ENCODE measurements at regions not wholly inside any gene's neighbourhood (a gene's known extent, or its start where the extent isn't known, plus 50 kb on each side); places are given as distances from the start of the nearest gene placed in this dataset.
"Not testable (repeated sequence)": the region's sequence is repeated elsewhere in the genome, so short reads cannot be mapped to it uniquely, and the experiment has no call there.

DNA sequence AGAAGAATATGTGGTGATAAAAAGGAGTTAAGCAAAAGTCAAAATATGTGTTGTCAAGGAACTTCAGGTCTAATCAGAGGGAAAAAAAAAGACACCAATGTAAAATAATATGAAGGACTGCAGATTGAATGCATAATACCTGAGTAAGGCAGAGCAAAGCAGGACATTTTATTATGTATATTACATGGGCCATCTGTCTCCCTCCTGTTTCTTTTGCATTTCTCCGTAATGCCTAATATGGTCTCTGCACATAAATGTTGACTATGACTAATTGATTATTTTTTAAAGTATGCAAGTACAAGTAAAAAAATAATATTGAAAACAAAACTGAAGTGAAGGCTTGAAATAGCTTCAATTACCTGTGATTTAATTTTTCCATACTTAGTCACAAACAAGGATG lies 384.7 kb upstream of the MAN1A1 start:
- DNase-seq (ENCODE audit: low read depth, low spot score): no peak

DNA sequence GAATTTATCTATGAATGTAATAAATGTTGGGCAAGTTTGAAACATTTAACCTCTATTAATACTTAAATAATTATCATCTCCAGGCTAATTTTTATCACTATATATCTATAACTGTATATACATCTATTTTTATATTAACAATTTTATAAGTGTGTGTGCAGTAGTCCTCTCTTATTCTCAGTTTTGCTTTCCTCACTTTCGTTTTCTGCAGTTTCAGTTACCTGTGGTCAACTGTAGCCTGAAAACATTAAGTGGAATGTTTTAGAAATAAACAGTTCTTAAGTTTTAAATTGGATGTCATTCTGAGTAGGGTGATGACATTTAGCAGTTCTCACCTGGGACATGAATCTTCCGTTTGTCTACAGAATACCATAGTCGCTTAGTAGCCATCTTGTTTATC lies 379.4 kb upstream of the MAN1A1 start:
- no peak for DNase-seq (ENCODE audit: low read depth, low spot score)

DNA sequence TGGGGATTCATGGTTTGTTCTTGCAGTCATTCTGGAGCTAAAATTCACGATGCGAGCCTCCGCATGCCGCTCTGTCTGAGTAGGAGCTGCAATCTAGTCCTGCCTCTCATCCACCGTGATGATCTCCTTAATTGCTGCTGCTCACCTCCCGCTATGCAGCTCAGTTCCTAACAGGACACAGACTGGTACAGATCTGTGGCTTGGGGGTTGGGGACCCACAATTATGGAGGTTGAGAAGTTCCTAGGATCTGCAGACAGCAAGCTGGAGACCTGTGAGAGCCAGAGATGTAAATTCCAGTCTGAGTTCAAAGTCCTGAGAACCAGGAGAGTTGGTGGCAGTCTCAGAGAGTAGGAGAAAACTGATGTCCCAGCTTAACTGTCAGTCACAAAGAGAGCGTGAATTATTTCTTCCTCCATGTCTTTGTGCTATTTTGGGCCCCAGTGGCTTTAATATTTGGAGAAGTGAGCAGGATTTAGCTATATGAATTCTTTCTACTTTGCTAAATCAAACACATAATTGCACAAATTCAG lies 378.7 kb upstream of the MAN1A1 start:
- no peak for DNase-seq (ENCODE audit: low read depth, low spot score)

DNA sequence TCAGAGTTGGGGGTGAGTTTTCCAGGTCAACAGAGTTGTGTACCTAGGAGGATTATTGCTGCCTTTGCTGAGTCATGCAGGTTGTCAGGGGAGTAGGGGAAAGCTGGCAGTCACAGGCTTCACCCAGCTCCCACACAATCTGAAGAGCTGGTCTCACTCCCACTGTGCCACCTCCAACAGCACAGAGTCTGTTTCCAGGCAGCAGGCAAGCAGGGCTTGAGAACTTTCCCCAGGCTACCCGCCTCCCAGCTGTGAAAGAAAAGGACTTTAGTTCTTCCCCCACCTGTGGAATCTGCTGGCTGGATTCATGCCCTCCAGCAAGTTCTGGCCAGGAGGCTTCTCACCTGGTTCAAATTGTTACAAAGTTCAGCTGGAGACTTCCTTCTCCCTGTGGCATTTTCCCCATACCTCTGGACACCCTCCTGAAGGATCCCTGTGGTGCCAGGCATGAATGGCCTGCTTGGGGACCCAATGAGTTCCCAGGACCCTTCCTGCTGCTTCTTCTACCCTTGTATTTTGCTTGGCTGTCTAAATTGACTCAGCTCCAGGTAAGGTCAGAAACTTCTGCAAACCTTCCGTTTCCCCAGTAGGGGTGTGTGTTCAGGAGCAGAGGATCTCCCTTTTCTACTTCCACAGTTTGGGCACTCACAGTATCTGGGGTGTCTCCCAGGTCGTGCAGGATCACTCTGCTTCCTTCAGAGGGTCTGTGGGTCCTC lies 378.1 kb upstream of the MAN1A1 start:
- no peak for DNase-seq (ENCODE audit: low read depth, low spot score)

DNA sequence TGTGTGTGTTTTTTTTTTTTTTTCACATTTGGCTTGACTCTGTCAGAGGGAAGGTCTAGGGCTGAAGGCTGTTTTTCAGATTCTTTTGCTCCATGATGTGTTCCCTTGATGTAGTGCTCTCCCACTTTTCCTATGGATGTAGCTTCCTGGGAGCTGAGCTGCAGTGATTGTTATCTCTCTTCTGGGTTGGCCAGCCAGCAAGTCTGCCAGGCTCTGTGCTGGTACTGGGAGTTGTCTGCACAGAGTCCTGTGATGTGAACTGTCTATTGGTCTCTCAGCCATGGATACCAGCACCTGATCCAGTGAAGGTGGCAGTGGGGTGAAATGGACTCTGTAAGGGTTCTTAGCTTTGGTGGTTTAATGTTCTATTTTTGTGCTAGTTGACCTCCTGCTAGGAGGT lies 377.4 kb upstream of the MAN1A1 start:
- not testable (repeated sequence) for DNase-seq (ENCODE audit: low read depth, low spot score)

DNA sequence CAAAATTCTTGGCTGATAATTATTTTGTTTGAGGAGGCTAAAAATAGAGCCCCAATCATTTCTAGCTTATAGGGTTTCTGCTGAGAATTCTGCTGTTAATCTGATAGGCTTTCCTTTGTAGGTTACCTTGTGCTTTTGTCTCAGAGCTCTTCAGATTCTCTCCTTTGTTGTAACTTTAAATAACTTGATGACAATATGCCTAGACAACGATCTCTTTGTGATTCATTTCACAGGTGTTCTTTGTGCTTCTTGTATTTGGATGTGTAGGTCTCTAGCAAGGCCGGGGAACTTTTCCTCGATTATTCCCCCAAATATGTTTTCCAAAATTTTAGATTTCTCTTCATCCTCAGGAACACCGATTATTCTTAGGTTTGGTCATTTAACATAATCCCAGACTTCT lies 376.5 kb upstream of the MAN1A1 start:
- DNase-seq (ENCODE audit: low read depth, low spot score): no peak

DNA sequence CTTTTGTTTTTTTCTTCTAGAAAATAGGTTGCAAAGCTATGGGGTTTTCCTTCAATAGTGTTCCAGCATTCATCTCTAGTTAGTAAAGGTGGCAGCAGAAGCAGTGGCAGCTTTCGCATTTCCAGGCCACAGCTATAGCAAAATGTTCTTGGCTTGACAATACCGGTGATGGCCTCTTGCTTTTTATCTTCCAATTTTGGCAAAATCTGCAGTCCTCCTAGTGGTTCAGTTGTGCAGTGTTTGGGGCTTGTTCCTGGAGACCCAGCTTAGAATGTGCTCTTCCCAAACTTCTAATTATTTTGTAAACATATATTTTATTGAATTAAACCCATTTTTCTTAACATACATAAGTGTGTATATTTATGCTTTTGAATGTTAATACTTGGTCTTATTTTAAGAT lies 370.6 kb upstream of the MAN1A1 start:
- no peak for DNase-seq (ENCODE audit: low read depth, low spot score)

DNA sequence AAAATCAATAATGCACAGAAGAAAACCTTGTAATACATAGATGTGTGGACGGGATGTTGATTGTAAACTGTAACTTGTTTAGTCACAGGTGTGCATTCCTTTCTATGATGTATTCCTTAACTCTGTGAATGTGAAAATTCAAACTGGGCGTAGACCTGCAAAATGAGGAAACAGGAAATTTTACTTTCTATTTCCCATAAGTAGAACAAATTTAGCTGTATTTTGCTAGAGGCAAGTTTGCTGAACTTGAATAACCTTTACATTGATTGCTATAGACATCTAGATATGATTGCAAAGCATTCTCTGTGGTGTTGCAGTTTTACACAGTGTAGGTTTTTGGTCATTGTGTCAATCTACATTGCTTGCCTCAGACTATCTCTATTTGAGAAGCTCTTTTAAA lies 368.4 kb upstream of the MAN1A1 start:
- no peak for DNase-seq (ENCODE audit: low read depth, low spot score)

DNA sequence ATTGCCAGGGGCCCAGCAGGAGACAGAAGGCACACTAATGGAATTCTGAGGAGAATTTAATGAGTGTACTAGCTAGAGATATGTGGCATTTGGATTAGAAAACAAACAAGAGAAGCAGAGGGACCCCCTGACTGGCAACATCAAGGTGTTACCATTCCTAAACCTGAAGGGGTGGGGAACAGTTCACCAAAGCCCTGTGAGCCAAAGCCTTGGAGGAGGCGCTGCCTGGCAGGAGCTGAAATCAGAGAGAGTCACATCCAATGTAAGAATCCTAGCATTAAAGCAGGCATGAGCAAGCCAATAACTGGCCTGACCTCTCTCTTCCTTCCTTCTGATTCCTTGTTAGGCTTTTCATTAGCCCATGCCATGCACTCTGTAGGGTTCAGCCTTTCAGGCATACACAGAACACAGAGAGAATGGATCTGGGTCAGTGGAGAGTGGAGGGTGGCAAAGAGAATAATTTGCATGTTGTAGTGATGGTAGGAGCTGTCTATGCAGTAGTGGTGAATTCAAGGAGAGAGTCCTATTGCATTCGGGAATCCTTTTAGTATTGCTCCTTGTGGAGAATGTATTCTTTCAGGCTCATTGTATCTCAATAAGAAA lies 367.2 kb upstream of the MAN1A1 start:
- DNase-seq (ENCODE audit: low read depth, low spot score): no peak

DNA sequence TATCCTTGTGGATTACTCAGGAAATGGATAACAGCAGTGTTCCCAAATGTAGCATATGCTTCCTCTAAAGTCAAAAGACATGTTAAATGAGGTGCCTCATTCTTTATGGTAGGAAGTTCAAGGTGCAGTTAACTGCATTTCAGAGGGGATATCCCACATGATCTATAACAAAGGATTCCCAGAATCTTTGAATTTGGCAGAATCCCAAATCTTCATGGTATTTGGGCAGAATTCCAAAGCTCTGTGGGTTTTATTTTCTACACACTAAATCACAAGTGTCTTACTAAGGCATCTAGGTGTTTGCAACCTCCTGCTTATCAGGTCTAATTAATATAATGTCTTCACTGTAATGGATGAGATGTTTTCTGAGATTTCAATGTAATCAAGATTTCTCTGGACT lies 364.3 kb upstream of the MAN1A1 start:
- DNase-seq (ENCODE audit: low read depth, low spot score): peak; percentile 38

DNA sequence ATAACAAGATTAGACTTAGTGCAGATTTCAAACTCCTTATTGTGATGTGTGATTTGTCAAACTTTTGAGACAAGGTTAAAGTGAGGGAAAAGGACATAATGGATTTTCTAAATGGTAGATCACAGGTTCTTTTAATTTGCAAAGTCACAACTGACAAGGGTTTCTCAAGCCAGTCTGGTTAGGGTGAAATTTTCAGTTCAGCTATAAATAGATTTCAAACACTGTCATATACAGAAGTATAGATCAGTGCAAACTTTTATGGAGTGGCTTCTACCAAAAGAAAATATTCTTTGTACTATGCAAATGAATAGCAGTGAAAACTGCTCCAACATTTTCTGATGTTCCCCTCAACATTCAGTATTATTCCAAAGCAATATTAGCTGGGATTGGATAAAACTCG lies 337.1 kb upstream of the MAN1A1 start:
- DNase-seq (ENCODE audit: low read depth, low spot score): no peak

DNA sequence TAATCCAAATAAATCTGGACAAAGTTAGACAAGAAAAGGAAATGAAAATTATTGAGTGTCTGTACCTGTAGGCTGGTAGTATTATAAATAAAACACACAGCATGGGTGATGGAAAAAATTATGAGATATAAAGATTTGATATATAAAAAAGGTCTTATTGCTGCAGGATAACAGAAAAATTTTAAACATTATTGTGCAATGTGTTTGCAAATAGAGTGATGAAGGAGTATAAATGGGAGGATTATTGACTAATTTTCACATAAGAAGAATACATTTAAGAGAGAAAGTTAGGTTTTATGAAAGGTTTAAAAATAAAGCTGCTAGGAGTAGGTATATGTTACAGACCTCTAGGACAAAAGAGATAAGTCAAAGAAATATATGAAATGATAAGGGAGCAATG lies 336.7 kb upstream of the MAN1A1 start:
- no peak for DNase-seq (ENCODE audit: low read depth, low spot score)

DNA sequence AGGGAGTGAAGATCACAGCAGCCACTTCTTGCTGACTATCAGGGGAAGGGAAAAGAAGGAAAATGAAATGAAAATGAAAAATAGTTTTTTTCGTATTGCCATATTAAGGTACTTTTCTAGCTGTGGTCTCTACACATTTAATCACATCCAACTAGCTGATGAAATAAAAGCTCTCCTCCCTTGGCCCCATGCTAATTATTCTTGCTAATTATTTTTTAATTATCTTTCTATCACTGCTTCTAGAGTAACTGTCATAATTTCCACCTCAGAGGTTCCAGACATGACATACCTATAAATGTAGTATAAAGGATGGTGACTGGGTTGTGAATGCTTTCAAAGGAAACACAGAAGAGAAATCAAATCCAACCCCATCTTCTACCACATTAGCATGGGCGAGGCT lies 334.1 kb upstream of the MAN1A1 start:
- DNase-seq (ENCODE audit: low read depth, low spot score): no peak

DNA sequence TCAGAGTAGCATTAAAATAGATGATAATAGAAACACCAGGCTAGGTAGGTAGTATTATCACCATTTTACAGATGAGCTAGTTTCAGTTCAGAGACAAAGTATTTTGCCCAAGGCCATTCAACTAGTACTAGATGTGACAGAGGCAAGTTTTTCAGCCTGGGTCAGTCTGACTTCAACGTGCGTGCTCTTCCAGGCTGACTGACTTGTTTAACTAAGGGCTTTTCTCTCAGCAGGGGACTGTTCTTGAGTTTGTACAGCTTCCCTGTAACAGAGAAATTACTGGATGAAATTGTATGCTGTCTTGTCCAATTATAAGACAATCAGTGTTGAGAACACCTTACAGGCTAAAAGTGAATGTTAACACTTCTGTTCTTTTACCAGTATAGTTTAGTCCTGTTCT lies 333.5 kb upstream of the MAN1A1 start:
- DNase-seq (ENCODE audit: low read depth, low spot score): peak; percentile 7

DNA sequence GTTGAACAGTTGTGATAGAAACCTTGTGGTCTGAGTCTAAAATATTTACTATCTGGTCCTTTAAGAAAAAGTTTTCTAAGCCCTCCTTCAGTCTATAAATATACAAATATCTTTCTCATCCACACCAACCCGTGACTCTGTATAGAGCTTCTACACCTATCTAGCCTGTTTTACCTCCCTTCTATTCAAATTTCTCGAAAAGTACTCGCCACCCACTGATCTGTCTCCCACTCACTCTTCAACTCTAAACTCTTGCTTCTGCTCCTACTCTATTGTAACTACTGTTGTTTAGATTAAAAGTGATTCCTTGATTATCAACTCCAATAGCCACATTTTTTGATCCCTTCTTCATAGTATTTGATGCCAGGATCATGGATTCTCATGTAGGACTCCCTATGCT lies 329.4 kb upstream of the MAN1A1 start:
- no peak for DNase-seq (ENCODE audit: low read depth, low spot score)

DNA sequence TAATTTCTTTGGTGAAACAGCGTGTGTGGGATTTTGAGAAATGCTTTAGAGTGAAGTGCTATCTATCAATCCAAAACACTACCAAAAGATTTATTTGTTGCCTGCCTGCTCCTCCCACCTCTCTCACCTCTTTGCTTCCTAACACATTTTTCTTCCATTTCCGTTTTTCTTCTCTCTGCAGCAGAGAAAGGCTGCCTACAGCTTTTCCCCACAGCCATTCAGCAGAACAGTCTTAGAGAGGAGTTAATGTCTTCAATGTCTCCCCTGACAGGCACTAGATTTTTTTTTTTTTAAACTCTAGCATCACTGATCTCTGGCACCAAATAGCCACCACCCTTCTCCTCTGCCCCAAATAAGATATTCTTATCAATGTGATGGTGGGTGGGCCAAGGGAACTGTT lies 327.8 kb upstream of the MAN1A1 start:
- no peak for DNase-seq (ENCODE audit: low read depth, low spot score)

DNA sequence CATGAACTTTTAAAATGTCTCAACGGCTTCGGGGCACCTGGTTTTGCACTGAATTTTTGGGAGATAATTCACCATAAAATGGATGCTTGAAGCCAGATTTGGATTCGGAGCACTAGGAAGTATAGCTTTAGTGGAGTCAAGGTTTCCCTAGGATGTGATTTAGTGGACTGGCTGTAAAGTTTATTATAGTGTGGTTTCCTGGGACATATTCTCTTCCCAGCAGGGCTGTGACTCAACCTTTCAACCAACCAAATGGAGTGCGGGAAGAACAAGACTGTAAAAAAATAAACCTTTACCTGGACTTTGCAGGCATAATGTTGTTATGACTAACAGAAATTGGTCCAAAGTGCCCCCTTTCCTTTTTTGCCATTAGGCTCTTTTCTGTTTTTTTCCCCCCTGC lies 327.4 kb upstream of the MAN1A1 start:
- peak; percentile 22 for DNase-seq (ENCODE audit: low read depth, low spot score)

DNA sequence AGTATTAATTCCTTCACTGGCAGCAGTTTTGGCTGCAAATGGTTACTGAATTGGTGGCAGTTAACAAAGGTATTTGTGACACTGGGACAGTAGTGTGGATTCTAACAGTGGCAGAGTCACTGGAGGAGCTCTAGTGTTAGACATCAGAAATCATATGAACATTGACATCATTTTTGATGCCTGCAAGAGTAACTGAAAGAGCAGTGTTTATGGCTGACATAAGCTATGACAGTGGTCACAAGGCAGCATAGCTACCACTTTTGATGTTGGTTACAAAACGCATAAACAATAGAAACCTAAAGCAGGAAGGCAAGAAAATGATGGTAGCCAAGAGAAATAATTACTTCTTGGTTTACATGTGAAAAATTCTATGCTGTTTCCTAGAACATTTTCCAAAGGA lies 326.7 kb upstream of the MAN1A1 start:
- DNase-seq (ENCODE audit: low read depth, low spot score): no peak

DNA sequence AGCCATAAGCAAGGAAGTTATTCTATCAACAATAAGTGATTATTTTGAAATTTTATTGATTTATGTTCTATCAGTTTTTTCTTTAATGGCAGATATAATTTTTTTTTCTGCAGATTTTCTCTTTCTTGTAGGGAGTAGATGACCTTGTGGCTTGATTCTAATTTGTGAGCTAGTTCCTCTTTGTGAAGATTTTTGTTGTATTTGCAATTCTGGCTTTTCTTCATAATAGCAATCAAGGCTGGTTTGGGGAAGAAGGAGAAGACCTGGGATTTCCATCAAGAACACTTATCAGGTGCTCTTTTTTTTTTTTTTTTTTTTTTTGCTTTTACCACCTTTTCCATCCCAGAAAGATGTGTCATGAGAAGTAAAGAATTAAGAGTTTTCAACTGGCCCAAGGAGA lies 324.2 kb upstream of the MAN1A1 start:
- no peak for DNase-seq (ENCODE audit: low read depth, low spot score)

DNA sequence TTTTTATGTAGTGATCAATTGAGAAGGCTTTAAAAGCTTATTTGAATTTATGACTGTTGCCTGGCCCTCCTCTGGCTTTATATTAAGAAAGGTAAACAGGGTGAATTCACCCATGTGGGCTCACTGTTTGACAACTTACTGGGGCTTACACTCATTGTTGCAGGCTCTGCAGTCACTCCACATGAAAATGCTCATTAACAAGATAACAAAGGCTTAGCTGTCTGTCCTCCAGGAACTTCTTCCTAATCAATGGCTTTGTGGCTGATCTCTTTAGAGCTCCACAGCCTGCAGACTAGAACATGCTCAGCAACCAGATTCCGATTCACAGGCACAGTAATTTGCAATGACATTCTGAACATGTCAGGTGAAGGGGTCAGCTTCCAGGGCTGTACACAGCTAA lies 323.2 kb upstream of the MAN1A1 start:
- DNase-seq (ENCODE audit: low read depth, low spot score): no peak

DNA sequence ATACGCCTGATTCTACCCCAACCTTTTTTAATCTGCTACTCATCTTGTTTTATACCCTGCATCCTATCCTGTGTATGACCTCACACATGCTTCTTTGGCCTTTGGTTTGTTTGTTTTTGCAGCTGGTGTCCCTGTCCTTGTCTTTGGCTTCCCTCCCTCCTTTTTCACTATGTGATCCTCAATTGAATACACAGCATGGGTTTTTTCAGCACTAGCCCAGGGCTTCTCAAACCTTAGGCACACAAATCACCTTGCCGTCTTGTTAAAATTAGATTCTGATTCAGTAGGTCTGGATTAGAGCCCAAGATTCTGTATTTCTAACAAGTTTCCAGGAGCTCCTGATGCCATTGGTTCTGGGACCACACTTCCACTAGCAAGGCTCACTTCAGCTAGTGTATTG lies 321.5 kb upstream of the MAN1A1 start:
- no peak for DNase-seq (ENCODE audit: low read depth, low spot score)

DNA sequence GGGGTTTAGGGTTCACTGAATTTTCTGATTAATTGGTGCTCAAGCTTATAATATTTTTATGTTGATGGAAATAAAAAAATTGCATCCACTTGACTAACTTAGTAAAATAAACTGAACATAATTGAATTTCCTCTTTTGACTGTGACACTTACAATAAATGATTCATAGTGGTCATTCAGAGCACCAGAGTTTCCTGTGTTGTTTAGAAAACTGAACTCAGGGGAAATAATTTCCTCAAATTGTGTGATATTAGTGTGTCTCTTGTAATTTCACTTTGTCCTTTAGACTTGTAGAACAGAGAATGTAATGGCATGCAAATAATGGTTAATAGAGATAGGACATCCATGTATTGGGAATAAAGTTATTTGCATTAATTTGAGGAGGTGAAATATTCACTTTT lies 319.7 kb upstream of the MAN1A1 start:
- DNase-seq (ENCODE audit: low read depth, low spot score): no peak

DNA sequence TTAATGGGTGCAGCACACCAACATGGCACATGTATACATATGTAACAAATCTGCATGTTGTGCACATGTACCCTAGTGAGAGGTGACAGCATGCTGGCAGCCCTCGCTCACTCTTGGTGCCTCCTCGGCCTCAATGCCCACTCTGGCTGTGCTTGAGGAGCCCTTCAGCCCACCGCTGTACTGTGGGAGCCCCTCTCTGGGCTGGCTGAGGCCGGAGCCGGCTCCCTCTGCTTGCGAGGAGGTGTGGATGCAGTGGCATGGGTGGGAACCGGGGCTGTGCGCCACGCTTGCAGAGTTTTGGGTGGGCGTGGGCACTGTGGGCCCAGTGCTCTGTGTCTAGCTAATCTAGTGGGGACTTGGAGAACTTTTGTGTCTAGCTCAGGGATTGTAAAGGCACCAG lies 315.9 kb upstream of the MAN1A1 start:
- not testable (repeated sequence) for DNase-seq (ENCODE audit: low read depth, low spot score)

DNA sequence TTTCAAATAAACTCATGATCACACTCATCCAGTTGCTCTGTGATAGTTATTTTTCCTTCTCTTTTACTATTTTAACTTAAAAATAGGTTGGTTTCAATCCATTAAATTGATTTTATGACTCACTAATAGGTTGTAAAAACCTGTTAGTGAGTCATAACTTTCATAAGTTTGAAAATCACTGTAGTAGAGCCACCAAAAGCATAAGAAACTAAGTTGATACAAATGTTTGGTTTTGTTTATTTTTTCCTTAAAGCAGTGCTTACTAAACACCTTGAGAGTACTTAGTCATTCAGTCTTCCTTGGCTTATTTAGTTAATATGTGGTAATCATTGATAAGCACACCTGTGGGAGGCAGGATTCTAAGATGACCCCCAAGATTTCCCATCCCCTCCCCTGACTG lies 312.1 kb upstream of the MAN1A1 start:
- no peak for DNase-seq (ENCODE audit: low read depth, low spot score)
